KMS-11 (cell line): ENCODE measurements at regions not wholly inside any gene's neighbourhood (a gene's known extent, or its start where the extent isn't known, plus 50 kb on each side); places are given as distances from the start of the nearest gene placed in this dataset.
"Not testable (repeated sequence)": the region's sequence is repeated elsewhere in the genome, so short reads cannot be mapped to it uniquely, and the experiment has no call there.

Experiments used
- H2AFZ ChIP-seq: fragments of 200-600 bp; sonication (generic); 2 replicates; pipeline ENCODE4 v1.6.1; 2016; ENCODE audit warnings: antibody characterized with exemption, mixed run types, low read depth
- H3K27ac ChIP-seq: fragments of 200-600 bp; sonication (generic); 2 replicates; pipeline ENCODE4 v1.6.1; 2016; ENCODE audit warnings: mild to moderate bottlenecking, mixed run types
- H3K27me3 ChIP-seq: fragments of 200-600 bp; sonication (generic); 2 replicates; pipeline ENCODE4 v1.6.1; 2017; ENCODE audit warnings: mild to moderate bottlenecking, low read depth, mixed run types, moderate library complexity; ENCODE audit not compliant: insufficient read depth
- H3K36me3 ChIP-seq: fragments of 200-600 bp; sonication (generic); 2 replicates; pipeline ENCODE4 v1.6.1; 2017; ENCODE audit warnings: mild to moderate bottlenecking, mixed run types; ENCODE audit not compliant: insufficient read depth
- H3K4me1 ChIP-seq: fragments of 200-600 bp; sonication (generic); 2 replicates; pipeline ENCODE4 v1.6.1; 2016; ENCODE audit warnings: mild to moderate bottlenecking, low read depth, mixed run types; ENCODE audit not compliant: poor library complexity, severe bottlenecking
- H3K4me2 ChIP-seq: fragments of 200-600 bp; sonication (generic); 2 replicates; pipeline ENCODE4 v1.7.0; 2016; ENCODE audit warnings: mild to moderate bottlenecking, mixed run types
- H3K4me3 ChIP-seq: fragments of 200-600 bp; sonication (generic); IDR thresholded peaks from 2 replicates; pipeline ENCODE4 v1.6.1; 2017; ENCODE audit warnings: low read depth, low read length, mixed read lengths; ENCODE audit not compliant: insufficient read depth
- H3K79me2 ChIP-seq: fragments of 200-600 bp; sonication (generic); 2 replicates; pipeline ENCODE4 v1.6.1; 2016; ENCODE audit warnings: low read depth, mixed run types; ENCODE audit not compliant: insufficient read depth
- H3K9ac ChIP-seq: fragments of 200-600 bp; sonication (generic); 2 replicates; pipeline ENCODE4 v1.6.1; 2016; ENCODE audit warnings: mild to moderate bottlenecking, mixed run types
- H4K20me1 ChIP-seq: fragments of 200-600 bp; sonication (generic); 2 replicates; pipeline ENCODE4 v1.6.1; 2016; ENCODE audit warnings: mild to moderate bottlenecking, mixed run types; ENCODE audit not compliant: insufficient read depth
- TF ChIP-seq, protein P1 (sequence below): fragments of 200-600 bp; sonication (generic); conservative IDR thresholded peaks from 2 replicates; pipeline ENCODE4 v1.6.1; 2017; ENCODE audit warnings: low read depth, mild to moderate bottlenecking, antibody characterized with exemption, low read length, moderate library complexity, mixed read lengths

DNA sequence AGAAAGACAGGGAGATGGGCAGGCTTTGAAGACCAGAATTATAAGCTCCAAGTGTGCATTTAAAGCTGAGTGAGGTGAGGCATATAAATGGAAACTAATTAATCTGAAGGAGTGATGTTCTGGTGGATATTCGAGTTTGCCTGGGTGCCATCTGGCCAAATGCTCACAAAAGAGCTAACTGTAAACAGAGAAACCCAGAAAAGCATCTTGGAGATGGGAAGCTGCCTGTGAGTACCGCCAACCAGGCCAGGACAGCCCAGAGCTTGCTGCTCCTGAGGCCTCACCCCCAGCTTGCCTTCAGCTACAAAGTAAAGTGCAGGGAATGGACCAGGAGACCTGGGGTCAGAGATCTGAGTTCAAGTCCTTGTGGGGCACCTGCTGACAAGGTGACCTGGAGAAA, 446.1 kb upstream of the MYT1L start:
- no peaks in the 10 kb centered on the region for H3K36me3 ChIP-seq
- TF ChIP-seq, protein P1, sequence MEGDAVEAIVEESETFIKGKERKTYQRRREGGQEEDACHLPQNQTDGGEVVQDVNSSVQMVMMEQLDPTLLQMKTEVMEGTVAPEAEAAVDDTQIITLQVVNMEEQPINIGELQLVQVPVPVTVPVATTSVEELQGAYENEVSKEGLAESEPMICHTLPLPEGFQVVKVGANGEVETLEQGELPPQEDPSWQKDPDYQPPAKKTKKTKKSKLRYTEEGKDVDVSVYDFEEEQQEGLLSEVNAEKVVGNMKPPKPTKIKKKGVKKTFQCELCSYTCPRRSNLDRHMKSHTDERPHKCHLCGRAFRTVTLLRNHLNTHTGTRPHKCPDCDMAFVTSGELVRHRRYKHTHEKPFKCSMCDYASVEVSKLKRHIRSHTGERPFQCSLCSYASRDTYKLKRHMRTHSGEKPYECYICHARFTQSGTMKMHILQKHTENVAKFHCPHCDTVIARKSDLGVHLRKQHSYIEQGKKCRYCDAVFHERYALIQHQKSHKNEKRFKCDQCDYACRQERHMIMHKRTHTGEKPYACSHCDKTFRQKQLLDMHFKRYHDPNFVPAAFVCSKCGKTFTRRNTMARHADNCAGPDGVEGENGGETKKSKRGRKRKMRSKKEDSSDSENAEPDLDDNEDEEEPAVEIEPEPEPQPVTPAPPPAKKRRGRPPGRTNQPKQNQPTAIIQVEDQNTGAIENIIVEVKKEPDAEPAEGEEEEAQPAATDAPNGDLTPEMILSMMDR = no peak
- H3K4me2 ChIP-seq = no peak overlapping the region
- H3K9ac ChIP-seq = no peak overlapping the region
- H2AFZ ChIP-seq = no peak overlapping the region
- no peaks in the 10 kb centered on the region for H3K79me2 ChIP-seq
- H3K27ac ChIP-seq = no peak overlapping the region
- no peaks in the 10 kb centered on the region for H3K27me3 ChIP-seq
- no peaks in the 10 kb centered on the region for H3K4me1 ChIP-seq
- no peak overlapping the region for H3K4me3 ChIP-seq
- no peaks in the 10 kb centered on the region for H4K20me1 ChIP-seq

DNA sequence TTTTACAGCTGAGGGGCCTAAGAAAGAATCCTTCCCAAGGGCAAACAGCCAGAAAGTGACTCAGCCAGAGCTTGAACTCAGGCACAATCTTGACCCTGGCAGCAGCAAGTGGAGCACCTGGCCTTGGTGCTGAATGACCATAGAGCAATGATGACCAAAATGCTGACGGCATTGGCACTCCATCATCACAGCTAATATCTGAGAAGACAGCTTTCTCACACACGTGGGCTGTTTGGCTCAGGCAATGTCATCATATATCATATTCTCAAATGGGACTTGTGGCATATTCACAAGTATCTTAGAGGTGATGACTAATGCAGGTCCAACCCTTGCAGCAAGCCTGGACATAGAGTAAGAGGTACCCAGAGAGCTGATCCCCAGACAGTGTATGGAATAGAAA, 443.9 kb upstream of the MYT1L start:
- H3K27ac ChIP-seq = no peak overlapping the region
- no peaks in the 10 kb centered on the region for H4K20me1 ChIP-seq
- no peaks in the 10 kb centered on the region for H3K27me3 ChIP-seq
- H3K4me1 ChIP-seq = no peaks in the 10 kb centered on the region
- no peak overlapping the region for H2AFZ ChIP-seq
- H3K36me3 ChIP-seq = no peaks in the 10 kb centered on the region
- H3K4me3 ChIP-seq = no peak overlapping the region
- no peak overlapping the region for H3K4me2 ChIP-seq
- H3K9ac ChIP-seq = no peak overlapping the region
- TF ChIP-seq, protein P1 = no peak
- no peaks in the 10 kb centered on the region for H3K79me2 ChIP-seq

DNA sequence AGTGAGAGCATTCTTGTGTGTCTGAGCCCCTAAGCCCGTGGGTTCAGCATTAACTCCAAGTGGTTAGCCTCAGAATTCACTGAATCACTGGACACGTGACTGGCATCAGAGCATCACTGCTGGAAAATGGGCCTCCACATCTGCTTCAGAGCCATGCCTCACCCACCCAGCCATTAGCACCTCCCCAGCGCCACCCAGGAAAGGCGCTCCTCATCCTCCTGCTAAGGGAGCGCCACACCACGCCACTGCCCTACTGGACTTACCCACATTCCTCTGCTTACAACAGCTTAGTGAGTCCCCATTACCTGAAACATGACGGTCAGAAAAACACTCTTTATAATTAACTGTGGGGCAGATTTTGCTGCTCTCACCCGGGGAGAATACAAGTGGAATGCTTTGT, 442.6 kb upstream of the MYT1L start:
- TF ChIP-seq, protein P1 = no peak
- H3K27me3 ChIP-seq = no peaks in the 10 kb centered on the region
- H3K27ac ChIP-seq = no peak overlapping the region
- H3K79me2 ChIP-seq = no peaks in the 10 kb centered on the region
- H3K4me1 ChIP-seq = no peaks in the 10 kb centered on the region
- H2AFZ ChIP-seq = no peak overlapping the region
- no peaks in the 10 kb centered on the region for H3K36me3 ChIP-seq
- no peaks in the 10 kb centered on the region for H4K20me1 ChIP-seq
- H3K4me2 ChIP-seq = no peak overlapping the region
- no peak overlapping the region for H3K4me3 ChIP-seq
- no peak overlapping the region for H3K9ac ChIP-seq

DNA sequence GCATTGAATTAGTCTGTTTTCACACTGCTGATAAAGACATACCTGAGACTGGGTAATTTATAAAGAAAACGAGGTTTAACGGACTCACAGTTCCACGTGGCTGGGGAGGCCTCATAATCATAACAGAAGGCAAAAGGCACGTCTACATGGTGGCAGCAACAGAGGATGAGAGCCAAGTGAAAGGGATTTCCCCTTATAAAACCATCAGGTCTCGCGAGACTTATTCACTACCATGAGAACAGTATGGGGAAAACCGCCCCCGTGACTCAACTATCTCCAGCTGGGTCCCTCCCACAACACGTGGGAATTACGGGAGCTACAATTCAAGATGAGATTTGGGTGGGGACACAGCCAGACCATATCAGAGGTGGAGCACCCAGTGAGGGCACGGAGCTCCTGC, 442.0 kb upstream of the MYT1L start:
- not testable (repeated sequence) for H3K4me3 ChIP-seq, H3K79me2 ChIP-seq, H3K27me3 ChIP-seq, H3K36me3 ChIP-seq, H2AFZ ChIP-seq, H3K9ac ChIP-seq, H3K4me2 ChIP-seq, H3K4me1 ChIP-seq, H4K20me1 ChIP-seq, H3K27ac ChIP-seq

DNA sequence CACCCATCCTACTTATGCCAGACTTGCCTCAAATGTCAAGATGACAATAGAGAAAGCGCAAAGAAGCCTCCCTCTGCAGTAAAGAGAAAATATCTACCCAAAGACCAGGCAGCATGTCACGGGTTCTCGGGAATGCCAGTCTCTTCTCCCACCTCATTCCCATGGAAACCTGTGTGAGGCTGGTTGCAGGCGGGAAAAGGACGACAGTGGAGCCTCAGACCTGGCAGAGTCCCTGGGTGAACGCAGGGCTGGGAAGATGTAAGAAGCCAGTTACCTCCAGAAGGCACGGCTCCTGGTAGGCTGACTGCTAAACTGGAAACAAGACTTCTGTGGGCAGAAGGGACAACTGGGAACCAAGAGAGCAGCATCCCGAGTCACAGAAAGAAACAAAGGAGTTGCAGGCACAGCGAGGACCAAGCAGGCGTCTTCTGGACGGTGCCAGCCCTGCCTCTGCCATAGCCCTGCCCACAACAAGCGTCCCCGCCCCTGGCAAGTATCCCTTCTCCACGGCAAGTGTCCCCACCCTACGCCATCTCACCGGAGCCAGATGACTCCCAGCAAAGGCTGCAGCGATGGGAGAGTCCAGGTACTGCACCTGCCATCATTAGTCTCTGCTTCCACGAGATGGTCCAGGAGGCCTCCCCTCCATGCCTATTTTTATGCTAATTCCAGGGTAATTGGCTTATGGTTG, 440.8 kb upstream of the MYT1L start:
- Histone ChIP-seq H3K4me2 (no peak overlapping the region), H3K79me2 (no peaks in the 10 kb centered on the region), H2AFZ (no peak overlapping the region), H3K4me3 (no peak overlapping the region), H4K20me1 (no peaks in the 10 kb centered on the region), H3K27ac (no peak overlapping the region), H3K4me1 (no peaks in the 10 kb centered on the region), H3K9ac (no peak overlapping the region), H3K27me3 (no peaks in the 10 kb centered on the region), H3K36me3 (no peaks in the 10 kb centered on the region)
- TF ChIP-seq, protein P1 = no peak
